HS-5 (cell line): ENCODE measurements at regions not wholly inside any gene's neighbourhood (a gene's known extent, or its start where the extent isn't known, plus 50 kb on each side); places are given as distances from the start of the nearest gene placed in this dataset.
A peak's percentile ranks its signal among the peaks of the same experiment; 100 is the strongest.

Experiments used
- DNase-seq: peaks from one replicate; pipeline ENCODE4 v3.0.0-alpha.2; 2012; ENCODE audit warnings: low read depth

- DNase-seq, result no peak
Measured at GRCh38 chr20:57914205-57914604, 204.4 kb upstream of the PMEPA1 start.

- DNase-seq, result no peak
Measured at GRCh38 chr20:57913156-57913930, 203.5 kb upstream of the PMEPA1 start.

GRCh38 chr20:57912227-57912582 lies 202.4 kb upstream of the PMEPA1 start:
- DNase-seq, result no peak

GRCh38 chr20:57911512-57912226 lies 201.9 kb upstream of the PMEPA1 start:
- no peak for DNase-seq

- no peak for DNase-seq
Measured at GRCh38 chr20:57910716-57911115, 200.9 kb upstream of the PMEPA1 start.

GRCh38 chr20:57909763-57910331 lies 200.0 kb upstream of the PMEPA1 start:
- no peak for DNase-seq

GRCh38 chr20:57908704-57909630 lies 199.2 kb upstream of the PMEPA1 start:
- no peak for DNase-seq

GRCh38 chr20:57908226-57908625 lies 198.4 kb upstream of the PMEPA1 start:
- no peak for DNase-seq

- DNase-seq, result no peak
Measured at GRCh38 chr20:57907131-57908000, 197.6 kb upstream of the PMEPA1 start.

GRCh38 chr20:57905448-57905847 lies 195.6 kb upstream of the PMEPA1 start:
- no peak for DNase-seq

- no peak for DNase-seq
Measured at GRCh38 chr20:57904314-57905105, 194.7 kb upstream of the PMEPA1 start.

- DNase-seq, result peak; percentile 35
Measured at GRCh38 chr20:57902473-57902872, 192.7 kb upstream of the PMEPA1 start.

GRCh38 chr20:57901526-57901925 lies 191.7 kb upstream of the PMEPA1 start:
- DNase-seq, result no peak

GRCh38 chr20:57900226-57900905 lies 190.6 kb upstream of the PMEPA1 start:
- no peak for DNase-seq

GRCh38 chr20:57899554-57899953 lies 189.7 kb upstream of the PMEPA1 start:
- DNase-seq, result no peak

GRCh38 chr20:57898332-57898731 lies 188.5 kb upstream of the PMEPA1 start:
- DNase-seq, result no peak

GRCh38 chr20:57897891-57898290 lies 188.1 kb upstream of the PMEPA1 start:
- DNase-seq, result no peak

GRCh38 chr20:57897156-57897874 lies 187.5 kb upstream of the PMEPA1 start:
- DNase-seq, result no peak

- DNase-seq, result no peak
Measured at GRCh38 chr20:57896563-57896962, 186.7 kb upstream of the PMEPA1 start.
